ENCODE measurements at regions not wholly inside any gene's neighbourhood (a gene's known extent, or its start where the extent isn't known, plus 50 kb on each side); places are given as distances from the start of the nearest gene placed in this dataset.

- 80 to 87% methylated on average over 2 of the region's 2 CpGs for WGBS, 2 donors
These were observed 300.5 kb downstream of the TMX3 start for GRCh38 chr18:68414407-68414806.

GRCh38 chr18:68409576-68409975 lies 305.3 kb downstream of the TMX3 start:
- Histone ChIP-seq H3K27me3 (ENCODE audit: control insufficient read depth in 3 of 3, insufficient read depth in 3 of 3, low read length in 2 of 3) (no peaks in the 10 kb centered on the region), H3K9me3 (ENCODE audit: control insufficient read depth in 4 of 4, insufficient read depth in 3 of 4, low read length in 3 of 4) (no peaks in the 10 kb centered on the region), H3K4me1 (ENCODE audit: control insufficient read depth in 5 of 5, insufficient read depth in 5 of 5, low read length in 5 of 5) (no peaks in the 10 kb centered on the region), H3K27ac (ENCODE audit: low read depth in 1 of 2, low read length in 1 of 2) (no peak overlapping the region), H3K4me3 (no peak overlapping the region), H3K9ac (ENCODE audit: insufficient read depth in 1 of 2, low read length in 2 of 2) (no peak overlapping the region), H3K36me3 (ENCODE audit: control insufficient read depth in 4 of 4, insufficient read depth in 4 of 4, low read length in 4 of 4) (no peaks in the 10 kb centered on the region)
- DNase-seq (no peak), ATAC-seq (ENCODE audit: insufficient read depth, low FRiP score) (no peak)
- WGBS, 2 donors, result 72 to 80% methylated on average over 2 of the region's 2 CpGs
- TF ChIP-seq CTCF (IDR thresholded peaks at IDR 0.05; ENCODE audit: control extremely low read depth, extremely low read depth), result no peak

More at GRCh38 chr18:68414407-68414806, 300.5 kb downstream of the TMX3 start:
- DNase-seq, result no peak
- no peak for TF ChIP-seq CTCF (IDR thresholded peaks at IDR 0.05; ENCODE audit: control extremely low read depth, extremely low read depth)
- H3K4me1 ChIP-seq (ENCODE audit: control insufficient read depth in 5 of 5, insufficient read depth in 5 of 5, low read length in 5 of 5), result no peaks in the 10 kb centered on the region
- no peaks in the 10 kb centered on the region for H3K27me3 ChIP-seq (ENCODE audit: control insufficient read depth in 3 of 3, insufficient read depth in 3 of 3, low read length in 2 of 3)
- no peak overlapping the region for H3K9ac ChIP-seq (ENCODE audit: insufficient read depth in 1 of 2, low read length in 2 of 2)
- no peak overlapping the region for H3K27ac ChIP-seq (ENCODE audit: low read depth in 1 of 2, low read length in 1 of 2)
- no peaks in the 10 kb centered on the region for H3K36me3 ChIP-seq (ENCODE audit: control insufficient read depth in 4 of 4, insufficient read depth in 4 of 4, low read length in 4 of 4)
- H3K4me3 ChIP-seq, result no peak overlapping the region
- no peaks in the 10 kb centered on the region for H3K9me3 ChIP-seq (ENCODE audit: control insufficient read depth in 4 of 4, insufficient read depth in 3 of 4, low read length in 3 of 4)
- ATAC-seq (ENCODE audit: insufficient read depth, low FRiP score), result no peak

DNA sequence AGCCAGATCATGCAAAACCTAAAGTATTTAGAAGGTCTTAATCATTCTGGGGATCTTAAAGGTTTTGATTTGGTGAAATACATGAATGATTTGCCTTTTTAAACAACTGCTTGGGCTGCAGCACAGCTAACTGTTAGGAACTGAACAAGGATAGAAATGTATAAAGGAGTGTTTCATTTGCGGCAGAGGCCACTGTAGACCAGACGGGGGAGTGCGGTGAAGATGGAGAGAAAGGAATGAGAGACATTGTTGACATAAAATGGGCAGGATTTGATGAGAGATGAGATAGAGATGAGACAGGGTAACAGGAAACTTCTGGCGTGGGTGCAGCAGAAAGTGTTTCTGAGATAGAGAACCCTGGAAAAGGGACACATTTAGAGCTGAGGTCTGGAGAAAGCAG lies 308.1 kb downstream of the TMX3 start:
- ATAC-seq (ENCODE audit: insufficient read depth, low FRiP score) (no peak), DNase-seq (no peak)
- no peak overlapping the region for H3K27ac ChIP-seq (ENCODE audit: low read depth in 1 of 2, low read length in 1 of 2)
- H3K9me3 ChIP-seq (ENCODE audit: control insufficient read depth in 4 of 4, insufficient read depth in 3 of 4, low read length in 3 of 4), result no peaks in the 10 kb centered on the region
- H3K4me1 ChIP-seq (ENCODE audit: control insufficient read depth in 5 of 5, insufficient read depth in 5 of 5, low read length in 5 of 5), result no peaks in the 10 kb centered on the region
- H3K27me3 ChIP-seq (ENCODE audit: control insufficient read depth in 3 of 3, insufficient read depth in 3 of 3, low read length in 2 of 3), result no peaks in the 10 kb centered on the region
- H3K4me3 ChIP-seq, result no peak overlapping the region
- 70 to 80% methylated on average over 4 of the region's 4 CpGs for WGBS, 2 donors
- no peak for TF ChIP-seq CTCF (IDR thresholded peaks at IDR 0.05; ENCODE audit: control extremely low read depth, extremely low read depth)
- H3K9ac ChIP-seq (ENCODE audit: insufficient read depth in 1 of 2, low read length in 2 of 2), result no peak overlapping the region
- no peaks in the 10 kb centered on the region for H3K36me3 ChIP-seq (ENCODE audit: control insufficient read depth in 4 of 4, insufficient read depth in 4 of 4, low read length in 4 of 4)

DNA sequence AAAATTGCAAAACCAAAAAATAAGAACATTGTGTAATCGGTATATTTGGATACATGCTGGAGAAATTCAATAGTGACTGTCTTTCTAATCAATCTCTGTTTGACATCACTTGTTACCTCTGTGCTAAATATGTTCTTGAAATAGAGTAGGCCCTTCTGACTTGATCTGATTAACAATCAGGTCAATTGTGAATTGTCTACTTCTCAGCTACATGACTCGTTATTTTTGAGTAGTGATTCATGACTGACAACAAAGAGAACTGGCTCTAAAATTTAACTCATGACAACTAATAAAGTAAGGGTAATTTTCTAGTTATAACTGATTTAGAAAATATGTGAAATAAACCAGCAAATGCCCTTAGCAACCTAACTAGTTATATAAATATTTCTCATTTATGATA lies 312.1 kb downstream of the TMX3 start:
- ATAC-seq (ENCODE audit: insufficient read depth, low FRiP score), result no peak
- no peak for DNase-seq
- Histone ChIP-seq H3K4me1 (ENCODE audit: control insufficient read depth in 5 of 5, insufficient read depth in 5 of 5, low read length in 5 of 5) (no peaks in the 10 kb centered on the region), H3K4me3 (no peak overlapping the region), H3K27ac (ENCODE audit: low read depth in 1 of 2, low read length in 1 of 2) (no peak overlapping the region), H3K36me3 (ENCODE audit: control insufficient read depth in 4 of 4, insufficient read depth in 4 of 4, low read length in 4 of 4) (no peaks in the 10 kb centered on the region), H3K9me3 (ENCODE audit: control insufficient read depth in 4 of 4, insufficient read depth in 3 of 4, low read length in 3 of 4) (no peaks in the 10 kb centered on the region), H3K27me3 (ENCODE audit: control insufficient read depth in 3 of 3, insufficient read depth in 3 of 3, low read length in 2 of 3) (no peaks in the 10 kb centered on the region), H3K9ac (ENCODE audit: insufficient read depth in 1 of 2, low read length in 2 of 2) (no peak overlapping the region)
- TF ChIP-seq CTCF (IDR thresholded peaks at IDR 0.05; ENCODE audit: control extremely low read depth, extremely low read depth), result no peak
- WGBS, 2 donors, result 70 to 83% methylated on average over 2 of the region's 2 CpGs

Measured in lung (tissue), 11 donors.